ENCODE measurements at regions not wholly inside any gene's neighbourhood (a gene's known extent, or its start where the extent isn't known, plus 50 kb on each side); places are given as distances from the start of the nearest gene placed in this dataset.

DNA sequence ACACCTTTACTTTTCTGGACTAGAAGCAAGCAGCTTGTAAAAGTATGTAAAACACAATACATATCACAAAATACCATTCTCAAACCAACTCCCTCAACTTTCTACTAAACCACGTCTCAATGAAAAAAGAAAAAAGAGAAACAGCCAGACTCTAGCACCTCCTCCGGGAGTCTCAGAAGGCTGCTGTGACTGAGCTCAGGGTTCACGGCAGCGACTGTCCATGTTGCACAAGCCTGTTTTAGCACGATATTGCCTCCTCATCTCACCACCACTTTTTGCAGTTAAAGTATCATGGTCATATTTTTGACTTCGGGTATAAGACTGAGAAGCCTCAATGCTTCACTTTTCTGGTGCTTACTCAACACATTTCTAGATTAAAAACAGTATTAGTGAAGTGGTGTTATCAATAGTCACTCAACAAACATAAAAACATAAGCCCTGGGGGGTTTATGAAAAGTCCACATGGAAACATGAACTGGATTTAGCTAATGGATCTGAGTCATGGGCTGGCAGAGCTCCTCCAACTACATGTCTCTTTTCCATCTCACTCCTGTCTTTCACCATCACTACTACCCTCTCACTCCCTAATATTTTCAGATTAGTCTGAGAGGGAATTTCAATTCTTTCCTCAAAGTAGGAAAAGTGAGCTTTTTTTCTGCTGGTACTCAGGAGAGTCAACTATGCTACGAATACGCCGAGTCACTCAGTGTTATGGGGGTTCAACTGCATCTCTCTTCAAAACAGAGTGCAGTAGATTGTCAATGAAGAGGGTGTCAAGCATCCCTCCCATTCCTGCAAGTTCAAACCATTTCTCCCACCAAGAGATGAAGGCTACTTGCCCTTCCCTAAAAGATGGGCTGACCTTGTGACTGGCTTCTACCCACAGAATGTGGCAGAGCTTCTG lies 113.7 kb downstream of the OSR1 start:
- H3K4me3 ChIP-seq (ENCODE audit: low read depth, low read length) = no peak overlapping the region
- CTCF ChIA-PET = interaction anchor here (0.6 kb wide), 3 partner anchors 372 to 939 kb away, joined by 3 to 7 read pairs (median 3); no protein-coding TSS in a partner anchor
- H3K36me3 ChIP-seq (ENCODE audit: control insufficient read depth in 2 of 2, insufficient read depth in 1 of 2, low read length in 2 of 2) = no peaks in the 10 kb centered on the region
- no peak overlapping the region for H3K27ac ChIP-seq (ENCODE audit: extremely low read depth, low read depth, low read length)
- H3K4me1 ChIP-seq (ENCODE audit: control insufficient read depth, insufficient read depth, low read length) = no peaks in the 10 kb centered on the region
- no peak for TF ChIP-seq MYNN (tag by site-specific recombination; IDR thresholded peaks at IDR 0.05; ENCODE audit: borderline replicate concordance)
- TF ChIP-seq ZNF549 (tag by site-specific recombination; IDR thresholded peaks at IDR 0.05) = no peak
- TF ChIP-seq ZNF48 (tag by site-specific recombination; IDR thresholded peaks at IDR 0.05) = no peak
- no peak for TF ChIP-seq IKZF3 (tag by site-specific recombination; IDR thresholded peaks at IDR 0.05)
- TF ChIP-seq, protein P1, sequence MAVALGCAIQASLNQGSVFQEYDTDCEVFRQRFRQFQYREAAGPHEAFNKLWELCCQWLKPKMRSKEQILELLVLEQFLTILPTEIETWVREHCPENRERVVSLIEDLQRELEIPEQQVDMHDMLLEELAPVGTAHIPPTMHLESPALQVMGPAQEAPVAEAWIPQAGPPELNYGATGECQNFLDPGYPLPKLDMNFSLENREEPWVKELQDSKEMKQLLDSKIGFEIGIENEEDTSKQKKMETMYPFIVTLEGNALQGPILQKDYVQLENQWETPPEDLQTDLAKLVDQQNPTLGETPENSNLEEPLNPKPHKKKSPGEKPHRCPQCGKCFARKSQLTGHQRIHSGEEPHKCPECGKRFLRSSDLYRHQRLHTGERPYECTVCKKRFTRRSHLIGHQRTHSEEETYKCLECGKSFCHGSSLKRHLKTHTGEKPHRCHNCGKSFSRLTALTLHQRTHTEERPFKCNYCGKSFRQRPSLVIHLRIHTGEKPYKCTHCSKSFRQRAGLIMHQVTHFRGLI (tag by site-specific recombination; IDR thresholded peaks at IDR 0.05) = no peak
- TF ChIP-seq ZNF580 (tag by site-specific recombination; IDR thresholded peaks at IDR 0.05) = no peak
- TF ChIP-seq ZBTB8A (tag by site-specific recombination; IDR thresholded peaks at IDR 0.05) = no peak
- no peak for TF ChIP-seq ZNF830 (tag by site-specific recombination; IDR thresholded peaks at IDR 0.05; ENCODE audit: low read depth)
- POLR2A ChIA-PET = no interaction called here
- no peaks in the 10 kb centered on the region for H3K9me3 ChIP-seq (ENCODE audit: control insufficient read depth, insufficient read depth, low read depth, low read length)

DNA sequence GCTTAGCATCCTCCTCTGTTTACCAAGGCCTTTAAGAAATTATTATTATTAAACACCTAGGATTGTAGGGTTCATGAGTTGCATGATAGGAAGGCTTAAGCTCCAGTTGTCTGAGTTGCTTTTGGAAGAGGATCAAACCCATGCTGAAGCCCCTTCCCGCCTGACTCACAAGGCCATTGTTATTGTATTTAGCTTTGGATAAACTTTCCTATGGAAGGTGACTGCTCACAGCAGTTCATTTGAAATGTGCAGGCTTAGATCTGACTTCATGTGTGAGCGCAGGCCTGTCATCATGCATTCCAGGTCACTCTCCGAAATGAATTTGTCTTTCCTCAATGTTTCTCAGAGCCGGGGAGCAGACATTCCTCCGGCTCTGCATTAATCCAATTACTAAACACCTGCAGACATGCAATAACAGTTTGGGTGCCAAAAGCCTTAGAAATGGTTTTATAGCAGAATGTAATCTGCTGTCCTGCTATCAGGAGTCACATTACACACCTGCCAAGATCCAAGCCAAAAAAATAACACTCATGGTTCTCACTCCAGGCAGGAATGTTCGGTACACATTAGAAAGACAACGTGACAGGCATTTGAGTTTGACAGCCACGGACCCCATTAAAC lies 119.9 kb downstream of the OSR1 start:
- CTCF ChIA-PET = interaction anchor here (0.5 kb wide), 1 partner anchor 125 kb away, joined by 3 read pairs; no protein-coding TSS in a partner anchor
- no peaks in the 10 kb centered on the region for H3K36me3 ChIP-seq (ENCODE audit: control insufficient read depth in 2 of 2, insufficient read depth in 1 of 2, low read length in 2 of 2)

DNA sequence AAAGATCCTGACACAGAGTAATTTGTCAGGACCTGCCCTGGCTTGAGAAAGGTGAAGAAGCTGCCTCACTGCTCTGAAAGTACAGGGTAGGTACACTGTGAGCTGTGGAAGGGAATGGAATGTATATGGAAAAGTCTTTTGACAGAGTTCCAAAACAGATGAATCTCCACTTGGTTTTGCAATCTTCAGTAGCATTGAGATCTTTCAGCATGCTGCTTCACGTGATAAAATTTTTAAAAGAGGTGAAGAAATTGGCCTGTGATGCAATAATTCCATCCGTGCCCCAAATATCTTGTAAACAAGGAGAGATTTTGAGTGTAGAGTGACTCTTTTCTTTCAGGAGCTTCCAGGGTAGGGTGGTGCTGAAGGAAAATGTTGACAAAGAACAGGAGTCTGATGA lies 123.1 kb downstream of the OSR1 start:
- CTCF ChIA-PET = interaction anchor here (1.0 kb wide), 1 partner anchor 9 kb away, joined by 3 read pairs; no protein-coding TSS in a partner anchor
- no peaks in the 10 kb centered on the region for H3K9me3 ChIP-seq (ENCODE audit: control insufficient read depth, insufficient read depth, low read depth, low read length)
- TF ChIP-seq ZNF830 (tag by site-specific recombination; IDR thresholded peaks at IDR 0.05; ENCODE audit: low read depth) (no peak), OVOL3 (tag by site-specific recombination; IDR thresholded peaks at IDR 0.05) (no peak), BCL11B (tag by site-specific recombination; IDR thresholded peaks at IDR 0.05; ENCODE audit: low read depth) (no peak), KLF16 (tag by site-specific recombination; IDR thresholded peaks at IDR 0.05) (no peak), ZNF571 (tag by site-specific recombination; IDR thresholded peaks at IDR 0.05) (no peak), BCL11A (tag by site-specific recombination; IDR thresholded peaks at IDR 0.05; ENCODE audit: low read depth) (no peak), ZNF423 (tag by site-specific recombination; IDR thresholded peaks at IDR 0.05) (no peak), ZSCAN23 (tag by site-specific recombination; IDR thresholded peaks at IDR 0.05) (no peak), PRDM2 (tag by site-specific recombination; IDR thresholded peaks at IDR 0.05; ENCODE audit: borderline replicate concordance) (no peak), ZBTB11 (tag by site-specific recombination; conservative IDR thresholded peaks at IDR 0.05; ENCODE audit: low read depth) (no peak)

More for the DNA sequence above, 119.9 kb downstream of the OSR1 start:
- H3K9me3 ChIP-seq (ENCODE audit: control insufficient read depth, insufficient read depth, low read depth, low read length) = no peaks in the 10 kb centered on the region
- H3K27ac ChIP-seq (ENCODE audit: extremely low read depth, low read depth, low read length) = no peak overlapping the region
- H3K4me1 ChIP-seq (ENCODE audit: control insufficient read depth, insufficient read depth, low read length) = peaks cover 5% of the 10 kb centered on the region; the same call in 1 of the 2 replicates
- POLR2A ChIA-PET = no interaction called here
- H3K4me3 ChIP-seq (ENCODE audit: low read depth, low read length) = no peak overlapping the region
- TF ChIP-seq ZNF677 (tag by site-specific recombination; IDR thresholded peaks at IDR 0.05) = no peak
- TF ChIP-seq ZNF335 (tag by site-specific recombination; conservative IDR thresholded peaks at IDR 0.05) = peak; percentile 76

More for the DNA sequence above, 123.1 kb downstream of the OSR1 start:
- POLR2A ChIA-PET = no interaction called here
- no peak overlapping the region for H3K4me3 ChIP-seq (ENCODE audit: low read depth, low read length)
- H3K36me3 ChIP-seq (ENCODE audit: control insufficient read depth in 2 of 2, insufficient read depth in 1 of 2, low read length in 2 of 2) = no peaks in the 10 kb centered on the region
- H3K27ac ChIP-seq (ENCODE audit: extremely low read depth, low read depth, low read length) = no peak overlapping the region
- H3K4me1 ChIP-seq (ENCODE audit: control insufficient read depth, insufficient read depth, low read length) = peaks cover 5% of the 10 kb centered on the region; the same call in 1 of the 2 replicates

Data from HEK293 (cell line).